ENCODE measurements at regions not wholly inside any gene's neighbourhood (a gene's known extent, or its start where the extent isn't known, plus 50 kb on each side); places are given as distances from the start of the nearest gene placed in this dataset.

DNA sequence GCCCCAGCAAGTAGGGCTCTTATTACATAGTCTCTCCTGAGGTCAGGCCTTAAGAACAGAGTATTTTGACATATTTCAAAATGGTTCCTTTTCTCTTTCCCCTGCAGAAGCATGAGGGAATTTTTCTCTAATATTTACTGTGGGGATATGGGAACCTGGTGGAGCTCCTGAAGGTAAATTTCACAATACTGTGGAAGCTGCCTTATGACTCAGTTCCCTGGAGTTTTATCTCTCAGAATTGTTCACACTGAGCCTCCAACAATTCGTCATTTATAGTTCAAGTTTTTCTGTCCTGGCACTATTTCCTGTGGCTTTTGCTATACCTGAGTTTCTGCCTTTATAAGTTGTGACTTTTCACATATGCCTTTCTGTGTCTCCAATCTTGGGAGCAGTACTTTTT is 607.2 kb upstream of the NDST4 start:
- ATAC-seq, result no peak

More for the DNA sequence above, 607.2 kb upstream of the NDST4 start:
- Histone ChIP-seq H4K20me1 (ENCODE audit: insufficient read depth, low read length) (no peaks in the 10 kb centered on the region), H3K27me3 (ENCODE audit: control insufficient read depth in 1 of 2, insufficient read depth in 2 of 2, low read length in 2 of 2) (no peaks in the 10 kb centered on the region), H3K4me1 (ENCODE audit: insufficient read depth, low read length) (no peaks in the 10 kb centered on the region), H3K9ac (ENCODE audit: insufficient read depth, low read depth, low read length) (no peak overlapping the region), H3K4me2 (ENCODE audit: low read depth, low read length) (no peak overlapping the region), H3K36me3 (replicated peaks in 1 of 2; ENCODE audit: control insufficient read depth in 1 of 2, insufficient read depth in 2 of 2, low read length in 2 of 2) (no peaks in the 10 kb centered on the region), H3K27ac (ENCODE audit: extremely low read length, insufficient read depth, low read length) (no peak overlapping the region), H3K79me2 (ENCODE audit: insufficient read depth, low read length) (no peaks in the 10 kb centered on the region), H3K9me3 (ENCODE audit: low read length) (no peaks in the 10 kb centered on the region), H2AFZ (ENCODE audit: low read length) (no peak overlapping the region), H3K4me3 (replicated peaks in 1 of 3; ENCODE audit: insufficient read depth in 1 of 3, low read depth in 2 of 3, low read length in 3 of 3) (no peak overlapping the region)
- TF ChIP-seq DMAP1 (CRISPR knock-in tag; IDR thresholded peaks at IDR 0.05), result no peak
- TF ChIP-seq ZNF792 (CRISPR knock-in tag; IDR thresholded peaks at IDR 0.05), result no peak
- TF ChIP-seq HOMEZ (CRISPR knock-in tag; IDR thresholded peaks at IDR 0.05; ENCODE audit: low read depth), result no peak
- no peak for TF ChIP-seq HIC2 (CRISPR knock-in tag; IDR thresholded peaks at IDR 0.05; ENCODE audit: low read depth)
- no peak for TF ChIP-seq ZNF350 (CRISPR knock-in tag; IDR thresholded peaks at IDR 0.05; ENCODE audit: borderline replicate concordance, low read depth)
- no peak for TF ChIP-seq ZNF33B (CRISPR knock-in tag; IDR thresholded peaks at IDR 0.05)
- no peak for TF ChIP-seq ZNF234 (CRISPR knock-in tag; conservative IDR thresholded peaks at IDR 0.05)
- TF ChIP-seq ZNF780A (CRISPR knock-in tag; IDR thresholded peaks at IDR 0.05), result no peak
- no peak for TF ChIP-seq FOXP1 (IDR thresholded peaks at IDR 0.05)
- TF ChIP-seq FOXP1 (CRISPR knock-in tag; IDR thresholded peaks at IDR 0.05), result no peak
- no peak for TF ChIP-seq ZSCAN25 (CRISPR knock-in tag; IDR thresholded peaks at IDR 0.05)
- TF ChIP-seq ZBTB42 (CRISPR knock-in tag; IDR thresholded peaks at IDR 0.05), result no peak
- TF ChIP-seq ZNF143 (CRISPR knock-in tag; IDR thresholded peaks at IDR 0.05), result no peak
- no peak for TF ChIP-seq ZNF556 (CRISPR knock-in tag; IDR thresholded peaks at IDR 0.05; ENCODE audit: borderline replicate concordance)
- no peak for TF ChIP-seq TOPORS (CRISPR knock-in tag; IDR thresholded peaks at IDR 0.05)
- TF ChIP-seq RXRB (CRISPR knock-in tag; IDR thresholded peaks at IDR 0.05; ENCODE audit: borderline replicate concordance), result no peak
- no peak for TF ChIP-seq TRAFD1 (CRISPR knock-in tag; IDR thresholded peaks at IDR 0.05; ENCODE audit: borderline replicate concordance)
- no peak for TF ChIP-seq MED8 (CRISPR knock-in tag; IDR thresholded peaks at IDR 0.05; ENCODE audit: insufficient replicate concordance)
- TF ChIP-seq GABPB1 (CRISPR knock-in tag; IDR thresholded peaks at IDR 0.05), result no peak
- no peak for TF ChIP-seq ATF4 (CRISPR knock-in tag; IDR thresholded peaks at IDR 0.05)
- no peak for TF ChIP-seq IKZF1 (IDR thresholded peaks at IDR 0.05)
- POLR2A ChIA-PET, result no interaction called here
- FAIRE-seq, result no peak
- BruUV-seq (replicated peaks), result no TSS peak
- 0% methylated on average over 1 of the region's 1 CpG for WGBS (ENCODE audit: low lambda C conversion rate)
- DNase-seq (ENCODE audit: low spot score), result no peak
- CTCF ChIA-PET (ENCODE audit: low intra/inter-chr PET ratio, low total read pairs), result no interaction called here
- in situ Hi-C loops (cut with HindIII; ENCODE audit: extremely low pct_ligation_motif_present, low pct_unique_long_range_greater_than_20kb), result no loop called here
- intact Hi-C loops (cut with micrococcal nuclease; ENCODE audit: unreplicated experiment), result no loop called here

All from HepG2 (cell line).